ENCODE measurements at regions not wholly inside any gene's neighbourhood (a gene's known extent, or its start where the extent isn't known, plus 50 kb on each side); places are given as distances from the start of the nearest gene placed in this dataset.

DNA sequence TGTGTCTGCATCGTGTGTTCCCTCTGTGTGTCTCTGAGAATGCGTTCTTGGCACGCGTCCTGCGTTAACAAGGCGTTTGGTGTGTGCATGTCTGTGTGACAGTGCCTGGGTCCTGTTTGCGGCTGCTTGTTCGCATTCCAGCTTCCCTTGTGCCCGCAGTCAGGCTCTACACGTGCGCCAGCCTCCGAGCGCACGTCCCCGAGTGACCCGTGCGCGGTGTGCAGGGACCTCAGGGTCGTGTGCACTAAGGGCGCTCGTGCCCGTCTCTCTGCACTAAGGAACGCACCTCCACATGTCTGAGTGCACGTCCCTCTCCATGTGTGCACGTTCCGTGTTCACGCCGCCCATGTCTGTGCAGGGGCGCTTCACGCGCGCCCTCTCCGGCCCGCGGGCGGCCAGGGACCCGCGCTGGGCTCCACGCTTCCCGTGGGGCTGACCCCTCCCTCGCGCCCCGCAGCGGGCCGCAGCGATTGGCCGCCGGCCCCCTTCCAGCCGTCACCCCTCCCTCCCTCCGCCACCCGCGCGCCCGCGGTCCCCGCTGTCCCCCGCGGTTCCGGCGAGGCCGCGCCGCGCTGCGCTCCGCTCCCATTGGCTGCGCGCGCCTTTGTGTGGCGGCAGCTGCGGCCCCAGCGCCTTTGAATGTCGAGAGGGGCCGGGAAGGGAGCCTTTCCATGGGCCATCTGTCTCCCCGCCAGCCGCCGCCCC lies 229.4 kb downstream of the HAUS1 start:
- TF ChIP-seq, protein P1, sequence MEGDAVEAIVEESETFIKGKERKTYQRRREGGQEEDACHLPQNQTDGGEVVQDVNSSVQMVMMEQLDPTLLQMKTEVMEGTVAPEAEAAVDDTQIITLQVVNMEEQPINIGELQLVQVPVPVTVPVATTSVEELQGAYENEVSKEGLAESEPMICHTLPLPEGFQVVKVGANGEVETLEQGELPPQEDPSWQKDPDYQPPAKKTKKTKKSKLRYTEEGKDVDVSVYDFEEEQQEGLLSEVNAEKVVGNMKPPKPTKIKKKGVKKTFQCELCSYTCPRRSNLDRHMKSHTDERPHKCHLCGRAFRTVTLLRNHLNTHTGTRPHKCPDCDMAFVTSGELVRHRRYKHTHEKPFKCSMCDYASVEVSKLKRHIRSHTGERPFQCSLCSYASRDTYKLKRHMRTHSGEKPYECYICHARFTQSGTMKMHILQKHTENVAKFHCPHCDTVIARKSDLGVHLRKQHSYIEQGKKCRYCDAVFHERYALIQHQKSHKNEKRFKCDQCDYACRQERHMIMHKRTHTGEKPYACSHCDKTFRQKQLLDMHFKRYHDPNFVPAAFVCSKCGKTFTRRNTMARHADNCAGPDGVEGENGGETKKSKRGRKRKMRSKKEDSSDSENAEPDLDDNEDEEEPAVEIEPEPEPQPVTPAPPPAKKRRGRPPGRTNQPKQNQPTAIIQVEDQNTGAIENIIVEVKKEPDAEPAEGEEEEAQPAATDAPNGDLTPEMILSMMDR (IDR thresholded peaks at IDR 0.05 in 2 of 3, conservative IDR thresholded peaks at IDR 0.05 in 1 of 3; ENCODE audit: insufficient read depth in 2 of 3, low read depth in 1 of 3, low read length in 3 of 3): no peak
- TF ChIP-seq KAT7 (CRISPR knock-in tag; IDR thresholded peaks at IDR 0.05; ENCODE audit: borderline replicate concordance) (no peak), SP2 (IDR thresholded peaks at IDR 0.05; ENCODE audit: extremely low read depth, low read depth, low read length, poor library complexity, severe bottlenecking) (no peak), SMARCC2 (IDR thresholded peaks at IDR 0.05; ENCODE audit: low read depth) (no peak), NR1H2 (CRISPR knock-in tag; IDR thresholded peaks at IDR 0.05) (no peak), U2AF1 (optimal IDR thresholded peaks at IDR 0.05; ENCODE audit: low read depth, low read length) (no peak), POLR2G (IDR thresholded peaks at IDR 0.05; ENCODE audit: low read depth, low read length) (no peak), SMARCA5 (IDR thresholded peaks at IDR 0.05) (no peak), RFX1 (IDR thresholded peaks at IDR 0.05) (no peak)
- TF ChIP-seq, protein P2, sequence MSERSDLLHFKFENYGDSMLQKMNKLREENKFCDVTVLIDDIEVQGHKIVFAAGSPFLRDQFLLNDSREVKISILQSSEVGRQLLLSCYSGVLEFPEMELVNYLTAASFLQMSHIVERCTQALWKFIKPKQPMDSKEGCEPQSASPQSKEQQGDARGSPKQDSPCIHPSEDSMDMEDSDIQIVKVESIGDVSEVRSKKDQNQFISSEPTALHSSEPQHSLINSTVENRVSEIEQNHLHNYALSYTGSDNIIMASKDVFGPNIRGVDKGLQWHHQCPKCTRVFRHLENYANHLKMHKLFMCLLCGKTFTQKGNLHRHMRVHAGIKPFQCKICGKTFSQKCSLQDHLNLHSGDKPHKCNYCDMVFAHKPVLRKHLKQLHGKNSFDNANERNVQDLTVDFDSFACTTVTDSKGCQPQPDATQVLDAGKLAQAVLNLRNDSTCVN (CRISPR knock-in tag; IDR thresholded peaks at IDR 0.05): no peak
